Endodermal cell (in vitro differentiated cells): ENCODE measurements at regions not wholly inside any gene's neighbourhood (a gene's known extent, or its start where the extent isn't known, plus 50 kb on each side); places are given as distances from the start of the nearest gene placed in this dataset.

Source experiments
- DNase-seq: peaks from one replicate; pipeline ENCODE4 v3.0.0-alpha.2; 2017
- H3K27ac ChIP-seq: 2 replicates; pipeline ENCODE4 v1.5.1; 2013; ENCODE audit warnings: mild to moderate bottlenecking, low read depth, low read length, moderate library complexity
- H3K27me3 ChIP-seq: 2 replicates; pipeline ENCODE4 v1.6.1; 2013; ENCODE audit warnings: mild to moderate bottlenecking, low read length, moderate library complexity; ENCODE audit not compliant: insufficient read depth, control insufficient read depth, poor library complexity, severe bottlenecking
- H3K36me3 ChIP-seq: 2 replicates; pipeline ENCODE4 v1.7.0; 2013; ENCODE audit warnings: mild to moderate bottlenecking, low read length, moderate library complexity; ENCODE audit not compliant: control insufficient read depth, insufficient read depth
- H3K4me1 ChIP-seq: one replicate; pipeline ENCODE4 v1.7.0; 2013; ENCODE audit warnings: low read length; ENCODE audit not compliant: control insufficient read depth, insufficient read depth
- H3K4me3 ChIP-seq: 2 replicates; pipeline ENCODE4 v1.5.1; 2013; ENCODE audit warnings: mild to moderate bottlenecking, low read length, moderate library complexity
- H3K9ac ChIP-seq: 2 replicates; pipeline ENCODE4 v1.6.1; 2013; ENCODE audit warnings: mild to moderate bottlenecking, low read length, moderate library complexity; ENCODE audit not compliant: poor library complexity, severe bottlenecking; ENCODE audit errors: extremely low read depth
- H3K9me3 ChIP-seq: 2 replicates; pipeline ENCODE4 v1.6.1; 2013; ENCODE audit warnings: mild to moderate bottlenecking, low read length, moderate library complexity; ENCODE audit not compliant: control insufficient read depth
- H3K27ac Mint-ChIP-seq: 2 replicates; pipeline ENCODE4 v1.8.0; 2020; ENCODE audit warnings: mixed read lengths
- H3K27me3 Mint-ChIP-seq: 2 replicates; pipeline ENCODE4 v1.8.0; 2021; ENCODE audit warnings: mild to moderate bottlenecking, mixed read lengths; ENCODE audit not compliant: insufficient read depth
- H3K36me3 Mint-ChIP-seq: 2 replicates; pipeline ENCODE4 v1.8.0; 2020; ENCODE audit warnings: low read depth, mixed read lengths
- H3K4me1 Mint-ChIP-seq: 2 replicates; pipeline ENCODE4 v1.8.0; 2020; ENCODE audit warnings: mixed read lengths
- H3K4me3 Mint-ChIP-seq: 2 replicates; pipeline ENCODE4 v1.8.0; 2020; ENCODE audit warnings: mild to moderate bottlenecking, moderate library complexity, mixed read lengths
- H3K9me3 Mint-ChIP-seq: 2 replicates; pipeline ENCODE4 v1.8.0; 2020; ENCODE audit warnings: mild to moderate bottlenecking, mixed read lengths
- WGBS, 2 experiments: methylation state at CpG; one replicate each; pipeline versions ENCODE4 v1.1.5 to v1.1.7; 2013; ENCODE audit warnings: missing lambda C conversion rate in 2 of 2, mixed read lengths in 1 of 2; ENCODE audit not compliant: insufficient coverage in 1 of 2, insufficient read length in 1 of 2; 5-methylcytosine and 5-hydroxymethylcytosine counted together
- TF ChIP-seq, protein P1 (sequence below): fragments of 200-600 bp; sonication (generic); conservative IDR thresholded peaks from 2 replicates; pipeline ENCODE4 v1.5.0; 2021; ENCODE audit warnings: antibody characterized with exemption, mild to moderate bottlenecking

GRCh38 chr5:143576711-143577484 lies 173.4 kb upstream of the NR3C1 start:
- Mint-ChIP-seq H3K4me1 (peaks cover 3% of the 10 kb centered on the region), H3K27ac (no peak overlapping the region), H3K36me3 (no peaks in the 10 kb centered on the region), H3K9me3 (peaks cover 1% of the 10 kb centered on the region), H3K27me3 (no peaks in the 10 kb centered on the region), H3K4me3 (no peak overlapping the region)
- H3K9me3 ChIP-seq = no peaks in the 10 kb centered on the region
- WGBS, 2 experiments = 86% methylated on average over 1 to 2 of the region's 2 CpGs
- no peak overlapping the region for H3K27ac ChIP-seq
- no peak for DNase-seq
- no peaks in the 10 kb centered on the region for H3K36me3 ChIP-seq
- TF ChIP-seq, protein P1, sequence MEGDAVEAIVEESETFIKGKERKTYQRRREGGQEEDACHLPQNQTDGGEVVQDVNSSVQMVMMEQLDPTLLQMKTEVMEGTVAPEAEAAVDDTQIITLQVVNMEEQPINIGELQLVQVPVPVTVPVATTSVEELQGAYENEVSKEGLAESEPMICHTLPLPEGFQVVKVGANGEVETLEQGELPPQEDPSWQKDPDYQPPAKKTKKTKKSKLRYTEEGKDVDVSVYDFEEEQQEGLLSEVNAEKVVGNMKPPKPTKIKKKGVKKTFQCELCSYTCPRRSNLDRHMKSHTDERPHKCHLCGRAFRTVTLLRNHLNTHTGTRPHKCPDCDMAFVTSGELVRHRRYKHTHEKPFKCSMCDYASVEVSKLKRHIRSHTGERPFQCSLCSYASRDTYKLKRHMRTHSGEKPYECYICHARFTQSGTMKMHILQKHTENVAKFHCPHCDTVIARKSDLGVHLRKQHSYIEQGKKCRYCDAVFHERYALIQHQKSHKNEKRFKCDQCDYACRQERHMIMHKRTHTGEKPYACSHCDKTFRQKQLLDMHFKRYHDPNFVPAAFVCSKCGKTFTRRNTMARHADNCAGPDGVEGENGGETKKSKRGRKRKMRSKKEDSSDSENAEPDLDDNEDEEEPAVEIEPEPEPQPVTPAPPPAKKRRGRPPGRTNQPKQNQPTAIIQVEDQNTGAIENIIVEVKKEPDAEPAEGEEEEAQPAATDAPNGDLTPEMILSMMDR = no peak
- H3K4me1 ChIP-seq = no peaks in the 10 kb centered on the region
- H3K9ac ChIP-seq = no peak overlapping the region
- H3K4me3 ChIP-seq = no peak overlapping the region
- no peaks in the 10 kb centered on the region for H3K27me3 ChIP-seq

GRCh38 chr5:143575286-143575685 lies 171.8 kb upstream of the NR3C1 start:
- Mint-ChIP-seq H3K9me3 (peaks cover 1% of the 10 kb centered on the region), H3K4me3 (no peak overlapping the region), H3K4me1 (peaks cover 8% of the 10 kb centered on the region), H3K36me3 (no peaks in the 10 kb centered on the region), H3K27me3 (no peaks in the 10 kb centered on the region), H3K27ac (no peak overlapping the region)
- no peaks in the 10 kb centered on the region for H3K27me3 ChIP-seq
- H3K4me3 ChIP-seq = no peak overlapping the region
- TF ChIP-seq, protein P1 = no peak
- peaks cover 12% of the 10 kb centered on the region for H3K4me1 ChIP-seq
- H3K36me3 ChIP-seq = no peaks in the 10 kb centered on the region
- H3K9me3 ChIP-seq = no peaks in the 10 kb centered on the region
- 94 to 100% methylated on average over 1 of the region's 1 CpG for WGBS, 2 experiments
- no peak overlapping the region for H3K27ac ChIP-seq
- no peak for DNase-seq
- no peak overlapping the region for H3K9ac ChIP-seq

- no peaks in the 10 kb centered on the region for H3K27me3 Mint-ChIP-seq
- no peaks in the 10 kb centered on the region for H3K27me3 ChIP-seq
- no peak overlapping the region for H3K4me3 ChIP-seq
- H3K4me1 ChIP-seq = peaks cover 12% of the 10 kb centered on the region
- H3K27ac Mint-ChIP-seq = no peak overlapping the region
- H3K9ac ChIP-seq = no peak overlapping the region
- no peak overlapping the region for H3K27ac ChIP-seq
- no CpG with 5 or more reads among the region's 1 CpG for WGBS, 2 experiments
- H3K4me1 Mint-ChIP-seq = peaks cover 18% of the 10 kb centered on the region
- H3K36me3 Mint-ChIP-seq = no peaks in the 10 kb centered on the region
- no peaks in the 10 kb centered on the region for H3K36me3 ChIP-seq
- H3K9me3 Mint-ChIP-seq = peaks cover 1% of the 10 kb centered on the region
- H3K4me3 Mint-ChIP-seq = no peak overlapping the region
- TF ChIP-seq, protein P1 = no peak
- DNase-seq = no peak
- H3K9me3 ChIP-seq = no peaks in the 10 kb centered on the region
These were observed 170.8 kb upstream of the NR3C1 start for GRCh38 chr5:143574236-143574635.
